ENCODE measurements at regions not wholly inside any gene's neighbourhood (a gene's known extent, or its start where the extent isn't known, plus 50 kb on each side); places are given as distances from the start of the nearest gene placed in this dataset.
"Not testable (repeated sequence)": the region's sequence is repeated elsewhere in the genome, so short reads cannot be mapped to it uniquely, and the experiment has no call there.

DNA sequence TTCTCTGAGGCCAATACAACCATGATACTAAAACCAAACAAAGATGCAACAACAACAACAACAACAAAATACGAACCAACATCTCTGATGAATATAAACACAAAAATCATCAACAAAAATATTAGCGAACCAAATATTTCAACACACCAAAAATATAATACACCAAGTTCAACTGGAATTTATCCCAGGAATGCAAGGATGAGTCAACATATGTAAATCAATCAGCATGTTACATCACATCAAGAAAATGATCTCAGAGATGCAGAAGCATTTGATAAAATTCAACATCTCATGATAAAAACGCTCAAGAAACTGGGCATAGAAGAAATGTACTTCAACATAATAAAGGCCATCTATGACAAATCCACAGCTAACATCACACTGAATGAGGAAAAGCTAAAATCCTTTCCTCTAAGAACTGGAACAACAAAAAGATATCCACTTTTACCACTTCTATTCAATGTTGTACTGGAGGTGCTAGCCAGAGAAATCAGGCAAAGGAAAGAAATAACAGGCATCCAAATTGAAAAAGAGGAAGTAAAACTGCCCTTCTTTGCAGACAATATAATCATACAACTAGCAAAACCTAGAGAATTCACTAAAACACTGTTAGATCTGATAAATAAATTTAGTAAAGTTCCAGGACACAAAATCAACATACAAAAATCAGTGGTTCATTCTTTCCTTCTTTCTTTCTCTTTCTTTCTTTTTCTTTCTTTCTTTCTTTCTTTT, 2448.7 kb upstream of the PCDH20 start:
- no peak for DNase-seq

- DNase-seq: no peak
Measured at GRCh38 chr13:63855457-63856118, 2439.9 kb upstream of the PCDH20 start.

- DNase-seq: no peak
Measured at GRCh38 chr13:63853816-63854215, 2438.2 kb upstream of the PCDH20 start.

GRCh38 chr13:63851526-63851925, 2435.9 kb upstream of the PCDH20 start:
- DNase-seq: no peak

DNA sequence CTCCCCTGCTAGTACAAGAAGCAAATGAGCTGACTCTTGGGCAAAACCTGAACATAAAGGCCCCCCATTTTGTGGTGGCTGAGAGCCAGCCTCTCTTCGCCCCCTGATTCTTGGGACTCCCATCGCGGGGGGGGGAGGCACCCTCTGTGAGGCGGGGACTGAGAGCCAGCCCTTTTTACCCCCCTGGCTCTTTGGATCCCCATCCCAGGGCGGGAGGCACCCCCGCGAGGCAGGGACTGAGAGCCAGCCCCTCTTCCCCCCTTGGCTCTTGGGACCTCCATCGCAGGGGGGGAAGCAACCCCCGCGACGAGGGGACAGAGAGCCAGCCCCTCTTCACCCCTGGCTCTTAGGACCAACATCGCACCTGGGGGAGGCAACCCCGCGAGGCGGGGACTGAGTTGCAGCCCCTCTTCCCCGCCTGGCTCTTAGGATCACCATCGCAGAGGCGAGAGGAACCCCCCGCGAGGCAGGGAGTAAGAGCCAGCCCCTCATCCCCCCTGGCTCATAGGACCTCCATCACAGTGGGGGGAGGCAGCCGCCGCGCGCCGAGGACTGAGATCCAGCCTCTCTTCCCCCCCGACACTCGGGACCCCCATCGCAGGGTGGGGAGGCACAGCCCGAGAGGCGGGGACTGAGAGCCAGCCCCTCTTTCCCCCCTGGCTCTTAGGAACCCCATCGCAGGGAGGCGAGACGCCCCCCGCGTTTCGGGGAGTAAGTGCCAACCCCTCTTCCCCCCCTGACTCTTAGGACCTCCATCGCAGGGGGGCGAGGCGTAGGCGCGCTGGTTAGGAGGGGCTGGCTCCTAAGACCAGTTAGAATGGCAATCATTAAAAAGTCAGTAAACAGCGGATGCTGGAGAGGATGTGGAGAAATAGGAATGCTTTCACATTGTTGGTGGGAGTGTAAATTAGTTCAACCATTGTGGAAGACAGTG, 2428.4 kb upstream of the PCDH20 start:
- DNase-seq: no peak

DNA sequence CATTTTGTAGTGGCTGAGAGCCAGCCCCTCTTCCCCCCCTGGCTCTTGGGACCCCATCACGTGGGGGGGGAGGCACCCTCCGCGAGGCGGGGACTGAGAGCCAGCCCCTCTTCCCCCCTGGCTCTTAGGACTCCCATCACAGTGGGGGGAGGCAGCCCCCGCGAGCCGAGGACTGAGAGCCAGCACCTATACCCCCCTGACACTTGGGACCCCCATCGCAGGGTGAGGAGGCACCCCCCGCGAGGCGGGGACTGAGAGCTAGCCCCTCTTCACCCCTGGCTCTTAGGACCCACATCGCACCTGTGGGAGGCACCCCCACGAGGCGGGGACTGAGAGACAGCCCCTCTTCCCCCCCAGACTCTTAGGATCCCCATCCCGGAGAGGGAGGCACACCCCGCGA, 2426.5 kb upstream of the PCDH20 start:
- DNase-seq: no peak

GRCh38 chr13:63840551-63841421, 2425.1 kb upstream of the PCDH20 start:
- DNase-seq: no peak

GRCh38 chr13:63838366-63839110, 2422.9 kb upstream of the PCDH20 start:
- no peak for DNase-seq

- DNase-seq: not testable (repeated sequence)
Measured at GRCh38 chr13:63837701-63838100, 2422.1 kb upstream of the PCDH20 start.

GRCh38 chr13:63829609-63830008, 2414.0 kb upstream of the PCDH20 start:
- not testable (repeated sequence) for DNase-seq

DNA sequence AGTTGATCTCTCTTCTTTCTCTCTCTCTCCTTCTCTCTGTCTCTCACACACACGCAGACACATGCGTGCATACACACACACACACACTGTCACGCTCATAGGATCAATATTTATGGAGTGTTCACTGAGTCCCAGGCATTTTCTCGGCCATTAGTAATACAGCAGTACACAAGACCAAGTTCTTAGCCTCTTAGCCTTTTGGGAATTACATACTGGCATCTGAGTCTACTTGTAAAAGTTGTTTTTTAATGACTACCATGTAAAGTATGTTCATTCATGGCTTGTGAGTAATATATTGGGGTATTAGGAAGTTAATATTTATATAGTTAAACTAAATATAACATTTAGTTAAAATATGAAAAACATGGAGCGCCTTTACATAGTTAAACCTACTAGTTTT, 2406.1 kb upstream of the PCDH20 start:
- DNase-seq: not testable (repeated sequence)

GRCh38 chr13:63811428-63812004, 2395.9 kb upstream of the PCDH20 start:
- DNase-seq: not testable (repeated sequence)

- DNase-seq: not testable (repeated sequence)
Measured at GRCh38 chr13:63791134-63791533, 2375.5 kb upstream of the PCDH20 start.

GRCh38 chr13:63774133-63774532, 2358.5 kb upstream of the PCDH20 start:
- DNase-seq: no peak

DNA sequence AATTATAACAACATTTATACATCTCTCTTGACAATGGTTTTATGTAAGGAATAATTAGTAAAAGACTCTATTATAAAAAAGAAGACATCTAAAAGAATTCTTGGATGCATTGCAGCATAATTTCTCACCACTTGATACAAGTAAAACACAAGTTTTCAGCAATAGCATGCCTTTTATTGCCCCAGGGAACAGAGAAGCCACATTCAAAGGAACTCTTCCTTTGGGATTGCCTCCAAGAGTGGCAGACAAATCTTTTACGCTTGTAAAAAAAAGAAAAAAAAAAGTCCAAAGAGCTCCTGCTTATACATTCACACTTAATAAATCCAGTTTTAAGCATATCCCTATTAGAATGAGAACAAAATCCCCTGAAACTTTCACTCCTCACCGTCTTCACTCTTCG, 2357.8 kb upstream of the PCDH20 start:
- DNase-seq: no peak

- not testable (repeated sequence) for DNase-seq
Measured at GRCh38 chr13:63757683-63758082, 2342.0 kb upstream of the PCDH20 start.

DNA sequence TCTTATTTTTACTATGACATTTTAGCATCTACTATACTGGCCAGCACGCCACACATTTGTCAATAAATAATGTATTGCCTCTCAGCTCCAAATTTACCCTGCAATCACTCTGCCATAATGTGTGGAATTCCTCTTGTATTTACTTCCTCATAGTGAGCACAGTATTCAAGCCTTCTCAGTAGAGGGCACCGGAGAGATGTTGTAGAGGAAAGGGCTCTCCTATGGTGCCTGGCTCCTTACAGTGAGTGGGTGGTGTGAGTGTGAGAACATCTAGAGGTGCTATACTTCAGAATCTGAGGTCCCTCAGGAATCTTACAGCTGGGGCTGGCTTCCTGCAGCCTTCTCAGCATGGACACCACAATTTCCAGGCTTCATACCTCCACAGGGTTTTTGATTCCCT, 2334.2 kb upstream of the PCDH20 start:
- not testable (repeated sequence) for DNase-seq

DNA sequence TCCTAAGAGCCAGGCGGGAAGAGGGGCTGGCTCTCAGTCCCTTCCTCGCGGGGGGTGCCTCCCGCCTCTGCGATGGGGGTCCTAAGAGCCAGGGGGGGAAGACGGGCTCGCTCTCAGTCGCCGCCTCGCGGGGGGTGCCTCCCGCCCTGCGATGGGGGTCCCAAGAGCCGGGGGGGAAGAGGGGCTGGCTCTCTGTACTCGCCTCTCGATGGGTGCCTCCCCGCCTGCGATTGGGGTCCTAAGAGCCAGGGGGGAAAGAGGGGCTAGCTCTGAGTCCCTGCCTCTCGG, 2326.1 kb upstream of the PCDH20 start:
- DNase-seq: not testable (repeated sequence)

DNA sequence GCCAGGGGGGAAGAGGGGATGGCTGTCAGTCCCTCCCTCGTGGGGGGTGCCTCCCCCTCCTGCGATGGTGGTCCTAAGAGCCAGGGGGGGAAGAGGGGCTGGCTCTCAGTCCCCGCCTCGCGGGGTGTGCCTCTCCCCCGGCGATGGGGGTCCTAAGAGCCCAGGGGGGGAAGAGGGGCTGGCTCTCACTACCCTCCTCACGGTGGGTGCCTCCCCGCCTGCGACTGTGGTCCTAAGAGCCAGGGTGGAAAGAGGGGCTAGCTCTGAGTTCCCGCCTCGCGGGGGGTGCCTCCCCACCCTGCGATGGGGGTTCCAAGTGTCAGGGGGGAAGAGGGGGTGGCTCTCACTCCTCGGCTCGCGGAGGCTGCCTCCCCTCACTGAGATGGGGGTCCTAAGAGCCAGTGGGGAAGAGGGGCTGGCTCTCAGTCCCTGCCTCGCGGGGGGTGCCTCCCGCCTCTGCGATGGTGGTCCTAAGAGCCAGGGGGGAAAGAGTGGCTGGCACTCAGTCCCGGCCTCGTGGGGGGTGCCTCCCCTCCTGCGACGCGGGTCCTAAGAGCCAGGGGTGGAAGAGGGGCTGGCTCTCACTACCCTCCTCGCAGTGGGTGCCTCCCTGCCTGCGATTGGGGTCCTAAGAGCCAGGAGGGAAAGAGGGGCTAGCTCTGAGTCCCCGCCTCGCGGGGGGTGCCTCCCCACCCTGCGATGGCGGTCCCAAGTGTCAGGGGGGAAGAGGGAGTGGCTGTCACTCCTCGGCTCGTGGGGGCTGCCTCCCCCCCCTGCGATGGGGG, 2325.6 kb upstream of the PCDH20 start:
- DNase-seq: no peak

DNA sequence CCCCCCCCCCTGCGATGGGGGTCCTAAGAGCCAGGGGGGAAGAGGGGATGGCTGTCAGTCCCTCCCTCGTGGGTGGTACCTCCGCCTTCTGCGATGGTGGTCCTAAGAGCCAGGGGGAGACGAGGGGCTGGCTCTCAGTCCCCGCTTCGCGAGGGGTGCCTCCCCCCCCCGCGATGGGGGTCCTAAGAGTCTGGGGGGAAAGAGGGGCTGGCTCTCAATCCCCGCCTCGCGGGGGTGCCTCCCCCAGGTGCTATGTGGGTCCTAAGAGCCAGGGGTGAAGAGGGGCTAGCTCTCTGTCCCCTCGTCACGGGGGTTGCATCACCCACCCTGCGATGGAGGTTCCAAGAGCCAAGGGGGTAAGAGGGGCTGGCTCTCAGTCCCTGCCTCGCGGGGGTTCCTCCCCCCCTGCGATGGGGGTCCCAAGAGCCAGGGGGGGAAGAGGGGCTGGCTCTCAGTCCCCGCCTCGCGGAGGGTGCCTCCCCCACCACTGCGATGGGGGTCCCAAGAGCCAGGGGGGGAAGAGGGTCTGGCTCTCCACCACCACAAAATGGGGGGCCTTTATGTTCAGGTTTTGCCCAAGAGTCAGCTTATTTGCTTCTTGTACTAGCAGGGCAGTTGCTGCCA, 2323.6 kb upstream of the PCDH20 start:
- DNase-seq: not testable (repeated sequence)

Data from hindlimb muscle (tissue), 1 donor.